NCI-H2107 (cell line): ENCODE measurements at regions not wholly inside any gene's neighbourhood (a gene's known extent, or its start where the extent isn't known, plus 50 kb on each side); places are given as distances from the start of the nearest gene placed in this dataset.
"Not testable (repeated sequence)": the region's sequence is repeated elsewhere in the genome, so short reads cannot be mapped to it uniquely, and the experiment has no call there.

Source experiments
- DNase-seq: peaks from one replicate; lab custom pipeline; 2025; lab: John Stamatoyannopoulos, UW

DNA sequence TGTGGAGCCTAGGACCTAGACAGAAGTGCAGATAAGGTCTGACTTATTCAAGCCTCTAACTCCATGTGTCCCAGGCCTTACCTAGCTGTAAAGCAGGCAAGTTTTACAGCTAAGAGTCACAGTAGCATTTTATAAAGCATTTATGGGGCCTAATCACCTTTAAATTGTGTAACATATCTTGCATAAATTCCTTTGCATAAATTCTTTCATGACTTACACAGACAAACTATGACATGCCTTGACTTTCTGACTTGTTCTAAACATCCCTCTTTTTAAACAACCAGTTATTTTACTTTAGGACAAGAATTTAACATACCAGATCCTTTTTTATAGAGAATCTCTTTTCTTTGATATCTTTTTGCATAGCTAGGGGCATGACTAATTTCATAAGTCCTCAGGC lies 1257.8 kb upstream of the NRXN1 start:
- no peak for DNase-seq

DNA sequence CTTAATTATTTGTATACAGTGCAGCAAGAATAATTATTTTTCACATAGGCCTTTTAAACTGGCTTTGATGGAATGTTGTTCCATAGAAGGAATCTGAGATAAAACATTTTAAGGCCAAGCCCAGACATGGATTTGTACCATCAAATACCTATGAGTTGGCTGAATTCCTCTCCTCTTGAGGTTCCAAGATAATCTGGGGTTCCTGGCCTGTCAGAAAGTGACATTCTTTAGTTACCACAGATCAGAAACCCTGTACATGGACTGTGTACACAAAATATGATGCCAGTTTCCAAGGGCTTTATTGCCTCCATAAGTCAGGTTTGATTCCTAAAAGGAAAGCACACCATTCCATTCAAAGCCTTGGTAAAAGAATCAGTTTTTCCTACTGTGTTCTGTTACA lies 1256.7 kb upstream of the NRXN1 start:
- DNase-seq = no peak

DNA sequence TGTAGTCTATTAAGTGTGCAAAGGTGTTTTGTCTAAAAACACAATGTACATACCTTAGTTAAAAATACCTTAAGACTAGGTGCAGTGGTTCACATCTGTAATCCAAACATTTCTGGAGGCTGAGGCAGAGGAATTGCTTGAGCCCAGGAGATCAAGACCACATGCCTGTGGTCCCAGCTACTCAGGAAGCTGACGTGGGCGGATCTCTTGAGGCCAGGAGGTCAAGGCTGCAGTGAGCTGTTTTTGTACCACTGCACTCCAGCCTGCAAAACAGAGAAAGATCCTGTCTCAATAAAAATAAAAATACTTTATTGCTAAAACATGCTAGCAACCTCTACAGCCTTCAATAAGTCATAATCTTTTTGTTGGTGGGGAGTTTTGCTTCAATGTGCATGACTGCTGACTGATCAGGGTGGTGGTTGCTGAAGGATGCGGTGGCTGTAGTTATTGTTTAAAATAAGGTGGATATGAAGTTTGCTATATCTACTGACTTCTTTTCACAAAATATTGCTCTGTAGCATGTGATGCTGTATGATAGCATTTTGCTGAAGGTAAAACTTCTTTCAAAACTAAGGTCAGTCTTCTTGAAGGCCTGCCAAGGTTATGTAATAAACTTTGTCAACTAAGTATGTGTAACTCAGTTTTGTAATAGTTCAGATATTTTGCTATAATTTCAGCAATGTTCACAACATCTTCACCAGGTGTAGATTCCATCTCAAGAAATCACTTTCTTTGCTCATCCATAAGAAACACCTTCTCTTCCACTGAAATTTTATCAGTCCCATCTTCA lies 1238.0 kb upstream of the NRXN1 start:
- no peak for DNase-seq

DNA sequence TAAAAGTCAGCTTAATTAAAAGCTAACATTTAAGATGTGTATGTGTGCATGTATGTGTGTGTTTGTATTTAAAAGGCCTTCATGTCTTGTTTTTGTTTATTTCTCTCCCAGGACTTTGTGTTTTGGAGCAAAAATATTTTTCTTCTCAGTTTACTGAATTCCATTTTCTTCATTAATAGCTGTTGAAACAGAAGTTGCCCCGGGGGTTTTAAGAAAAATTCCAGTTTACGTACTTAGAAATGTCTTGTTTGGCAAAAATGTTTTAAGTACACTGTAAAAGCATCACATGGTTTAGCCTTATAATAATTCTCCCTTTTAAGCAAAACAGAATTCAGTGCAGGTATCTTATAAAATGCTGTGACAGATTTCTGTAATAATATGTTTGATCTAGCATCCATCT lies 1233.0 kb upstream of the NRXN1 start:
- no peak for DNase-seq

DNA sequence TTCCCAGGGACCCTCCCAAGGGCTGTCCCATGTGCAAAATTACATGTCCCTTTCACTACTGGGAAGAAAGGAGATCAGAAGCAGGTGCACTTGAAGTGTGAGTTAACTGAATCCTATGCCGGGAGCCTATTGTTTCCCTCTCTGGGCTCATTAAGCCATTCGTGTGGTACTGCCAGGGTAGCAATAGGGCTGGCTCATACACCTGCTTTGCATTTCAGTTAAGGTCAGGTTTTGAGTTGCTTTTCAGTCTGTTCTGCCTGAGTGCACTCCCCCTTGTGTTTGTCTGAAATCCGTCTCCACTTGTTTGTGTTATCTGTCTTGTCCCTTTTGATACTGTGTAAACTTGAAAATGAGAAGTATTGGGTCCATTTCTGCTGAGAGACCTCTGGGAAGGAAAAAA lies 1232.6 kb upstream of the NRXN1 start:
- DNase-seq = peak; percentile 29

DNA sequence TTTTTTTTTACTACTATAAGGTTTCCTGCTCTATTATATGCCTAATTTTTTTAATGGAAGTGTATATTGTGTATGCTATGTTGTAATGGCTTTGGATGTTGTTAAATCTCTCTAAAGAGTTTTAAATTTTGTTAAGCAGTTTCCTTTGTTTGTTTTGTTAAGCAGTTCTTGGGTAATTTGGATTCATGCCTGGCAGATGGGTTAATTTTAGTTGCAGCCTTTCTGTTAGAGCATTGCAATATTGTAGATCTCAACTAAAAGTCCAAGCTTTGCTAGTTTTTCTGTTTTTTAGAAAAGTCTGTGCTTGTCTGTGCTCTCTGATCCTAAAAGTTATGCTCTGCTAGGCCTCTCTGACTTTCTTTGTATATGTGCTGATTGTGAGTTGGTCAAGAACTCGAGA lies 1229.0 kb upstream of the NRXN1 start:
- DNase-seq = no peak

DNA sequence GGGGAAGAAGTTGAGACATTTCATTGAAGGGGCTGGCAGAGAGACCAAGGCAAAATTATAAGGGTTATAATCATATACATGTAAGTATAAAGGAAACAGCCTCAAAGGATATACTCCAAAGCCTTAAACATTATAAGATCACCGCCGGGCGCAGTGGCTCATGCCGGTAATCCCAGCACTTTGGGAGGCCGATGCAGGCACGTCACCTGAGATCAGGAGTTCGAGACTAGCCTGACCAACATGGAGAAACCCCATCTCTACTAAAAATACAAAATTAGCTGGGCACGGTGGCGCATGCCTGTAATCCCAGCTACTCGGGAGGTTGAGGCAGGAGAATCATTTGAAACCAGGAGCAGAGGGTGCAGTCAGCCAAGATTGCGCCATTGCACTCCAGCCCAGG lies 1227.0 kb upstream of the NRXN1 start:
- not testable (repeated sequence) for DNase-seq

DNA sequence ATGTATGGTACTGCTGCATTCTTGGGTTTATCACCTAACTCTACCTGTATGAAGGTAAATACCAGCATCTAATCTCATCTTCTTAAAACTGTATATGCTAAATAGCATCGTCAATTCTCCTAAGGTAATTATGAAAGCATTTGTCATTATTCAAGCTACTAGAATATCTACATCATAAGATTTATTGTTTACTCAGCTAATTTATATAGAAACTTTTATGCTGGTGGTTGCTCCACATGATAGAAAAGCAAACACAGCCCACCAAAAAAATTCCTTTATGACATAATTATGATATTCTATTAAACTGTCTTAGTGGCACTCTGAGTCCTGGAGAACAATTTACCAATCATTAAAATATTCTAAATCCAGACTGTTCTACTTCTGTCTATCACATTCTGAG lies 1226.1 kb upstream of the NRXN1 start:
- no peak for DNase-seq

DNA sequence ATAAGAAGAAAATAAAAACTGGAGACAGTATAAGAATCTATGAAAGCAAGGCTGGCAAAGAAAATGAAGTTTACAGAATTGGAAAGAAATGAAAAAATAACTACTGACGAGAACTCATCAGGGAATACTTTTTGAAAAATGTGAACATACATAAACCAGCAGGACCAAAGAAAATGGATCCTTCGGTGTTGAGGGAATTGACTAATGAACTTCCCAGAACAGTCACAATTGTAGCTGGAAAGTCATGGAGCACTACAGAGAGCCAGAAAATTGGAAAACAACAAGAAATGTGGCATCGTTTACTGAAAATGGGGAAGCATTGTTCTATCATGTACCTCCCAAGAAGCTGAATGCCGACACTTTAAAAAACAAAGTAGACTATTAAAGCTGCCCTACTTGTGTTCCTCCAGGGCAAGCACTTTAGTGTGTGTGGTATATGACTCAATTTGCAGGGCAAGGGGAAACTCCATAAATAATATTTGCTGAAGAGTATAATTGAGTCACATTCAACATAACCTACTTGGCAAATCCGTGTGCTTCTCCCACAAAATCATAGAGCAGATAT lies 1221.6 kb upstream of the NRXN1 start:
- DNase-seq = no peak

DNA sequence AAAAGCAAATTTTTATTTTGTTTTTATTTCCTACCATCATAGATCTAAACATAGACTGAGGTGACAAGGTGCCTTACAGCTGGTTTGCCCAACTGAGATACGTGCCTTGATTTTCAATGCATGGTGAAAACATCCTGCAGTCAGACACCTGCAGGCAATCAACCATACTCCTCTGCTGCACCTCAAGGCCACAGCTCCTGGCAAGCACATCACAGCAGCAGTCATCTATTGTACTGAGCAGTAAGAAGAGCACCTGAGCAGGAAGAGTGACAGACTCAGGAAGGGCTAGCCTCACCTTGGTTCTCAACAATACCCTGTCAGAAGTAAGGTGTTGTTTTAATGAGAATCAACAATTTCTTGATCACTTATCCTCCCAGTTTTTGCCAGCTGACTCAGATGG lies 1206.8 kb upstream of the NRXN1 start:
- DNase-seq = no peak

DNA sequence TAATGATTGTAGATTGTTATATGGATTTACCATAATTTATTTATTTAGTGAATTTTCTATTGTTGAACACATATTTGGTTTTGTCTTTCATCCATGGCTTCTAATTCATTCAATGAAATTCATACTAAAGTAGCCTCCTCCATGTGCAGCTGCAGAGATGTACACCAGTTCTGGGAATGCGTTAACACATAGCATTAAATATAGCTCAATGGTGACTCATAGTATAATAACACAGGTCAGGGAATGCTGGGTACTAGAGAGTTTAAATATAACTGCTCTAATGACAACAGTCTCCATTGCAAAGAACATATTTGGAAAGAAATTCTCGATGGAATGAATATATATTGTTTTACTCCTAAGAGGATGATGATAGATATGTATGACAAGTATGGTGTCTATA lies 1190.2 kb upstream of the NRXN1 start:
- no peak for DNase-seq

DNA sequence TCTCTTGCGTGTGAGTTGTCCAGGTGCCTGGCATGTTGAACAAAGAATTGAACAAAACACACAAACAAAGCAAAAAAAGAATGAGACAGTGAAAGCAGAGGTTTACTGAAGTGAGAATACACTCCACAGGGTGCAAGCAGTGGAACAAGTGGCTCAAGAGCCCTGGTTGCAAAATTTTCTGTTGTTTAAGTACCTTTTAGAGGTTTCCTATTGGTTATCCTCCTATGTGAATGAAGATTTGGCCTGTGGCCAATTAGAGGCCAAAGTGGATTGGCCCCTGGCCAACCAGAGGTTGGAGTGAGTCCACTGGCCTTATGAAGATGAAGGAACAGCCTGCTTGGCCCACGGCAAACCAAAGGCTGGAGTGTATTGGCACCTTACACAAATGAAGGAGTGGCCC lies 1188.5 kb upstream of the NRXN1 start:
- DNase-seq = peak; percentile 28

DNA sequence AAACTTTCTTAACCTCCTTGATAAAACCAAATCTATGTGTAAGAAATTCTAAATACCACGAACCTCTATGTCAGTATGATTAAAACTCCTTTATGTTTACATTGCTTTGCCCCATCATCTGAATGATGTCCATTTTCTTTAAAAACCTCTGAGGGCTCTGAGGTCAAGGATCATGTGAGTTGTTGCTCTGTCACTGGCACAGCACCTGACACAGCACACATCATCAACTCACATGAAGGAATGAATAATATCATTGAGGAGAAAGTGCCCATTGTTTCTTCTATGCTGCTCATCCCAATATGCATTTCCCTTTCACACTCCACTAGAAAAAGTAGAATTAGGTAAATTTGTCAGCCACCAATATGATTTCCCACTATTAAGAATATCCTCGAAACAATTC lies 1178.7 kb upstream of the NRXN1 start:
- DNase-seq = no peak

DNA sequence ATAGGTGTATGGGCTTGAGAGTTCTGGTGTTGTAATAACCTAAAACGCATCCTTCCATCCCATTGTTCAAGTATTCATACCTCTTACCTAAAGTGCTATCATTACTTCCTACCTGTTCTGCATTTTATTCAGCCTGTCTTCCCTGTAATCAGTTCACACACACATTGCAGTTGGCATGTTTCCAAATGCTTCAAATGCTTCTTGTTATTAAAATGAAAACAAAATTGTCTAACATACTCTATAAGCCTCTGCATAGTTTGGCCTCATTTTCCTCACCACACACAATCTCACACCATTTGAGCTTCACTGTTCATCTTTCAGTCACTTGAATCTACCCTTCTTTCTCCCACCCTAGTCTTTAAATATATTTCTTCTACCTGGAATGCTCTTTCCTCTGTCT lies 1178.2 kb upstream of the NRXN1 start:
- no peak for DNase-seq

DNA sequence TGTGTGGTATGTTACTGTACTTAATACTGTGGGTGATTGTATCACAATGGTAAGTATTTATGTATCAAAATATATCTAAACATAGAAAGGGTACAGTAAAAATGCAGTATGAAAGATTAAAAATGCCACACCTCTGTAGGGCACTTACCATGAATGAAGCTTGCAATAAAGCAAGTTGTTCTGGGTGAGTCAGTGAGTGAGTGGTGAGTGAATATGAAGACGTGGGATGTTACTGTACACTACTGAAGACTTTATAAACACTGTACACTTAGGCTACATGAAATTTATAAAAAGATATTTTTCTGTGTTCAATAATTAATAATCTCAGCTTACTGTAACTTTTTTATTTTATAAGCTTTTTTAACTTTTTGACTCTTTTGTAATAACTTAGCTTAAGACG lies 1162.4 kb upstream of the NRXN1 start:
- DNase-seq = no peak

DNA sequence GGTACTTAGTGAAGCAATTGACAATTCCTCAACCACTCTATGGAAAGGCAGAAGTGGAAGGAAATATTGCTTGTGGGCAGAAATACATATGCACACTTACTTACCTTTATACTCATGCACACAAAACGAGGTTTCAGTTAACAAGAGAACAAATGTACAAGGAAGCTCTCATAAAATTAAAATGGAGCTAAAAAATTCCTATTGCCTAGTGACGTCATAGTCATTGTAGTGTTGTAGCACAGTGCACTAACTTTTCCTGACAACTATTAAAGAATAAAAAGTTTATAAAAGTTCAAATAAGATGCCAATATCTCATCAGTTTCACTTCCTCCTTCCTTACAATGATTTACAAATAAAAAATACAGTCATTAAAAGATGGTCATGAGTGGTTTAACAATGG lies 1161.9 kb upstream of the NRXN1 start:
- DNase-seq = no peak

DNA sequence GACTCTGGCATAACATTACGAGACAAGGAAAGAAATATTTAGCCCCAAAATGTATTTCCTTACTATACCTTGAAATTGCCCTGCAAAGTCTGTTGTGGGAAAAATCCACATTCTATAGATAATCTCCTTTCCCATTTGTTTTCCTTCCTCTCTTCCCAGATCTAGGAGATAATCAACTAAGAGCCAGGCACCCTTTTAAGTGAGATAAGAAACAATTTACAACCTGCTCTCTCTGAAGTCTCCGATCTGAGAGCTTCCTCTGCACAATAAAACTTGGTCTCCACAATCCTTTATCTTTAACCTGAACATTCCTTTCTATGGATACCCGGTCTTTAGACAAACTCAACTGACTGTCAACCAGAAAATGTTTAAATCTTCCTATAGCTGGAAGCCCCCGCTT lies 1160.7 kb upstream of the NRXN1 start:
- no peak for DNase-seq

DNA sequence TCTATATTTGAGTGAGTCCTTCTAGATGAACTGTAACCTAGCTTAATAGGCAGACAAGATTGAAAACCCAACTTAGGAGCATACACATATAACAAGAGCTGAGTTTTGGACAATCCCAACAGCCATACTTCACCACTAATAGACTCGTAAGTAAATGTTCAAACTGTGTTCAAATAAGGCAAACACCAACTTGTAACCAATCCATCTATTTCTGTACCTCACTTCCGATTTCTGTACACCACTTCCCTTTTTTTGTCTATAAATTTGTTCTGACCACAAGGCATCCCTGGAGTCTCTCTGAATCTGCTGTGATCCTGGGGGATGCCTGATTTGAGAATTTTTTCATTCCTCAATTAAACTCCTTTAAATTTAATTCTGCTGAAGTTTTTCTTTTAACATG lies 1149.1 kb upstream of the NRXN1 start:
- no peak for DNase-seq

DNA sequence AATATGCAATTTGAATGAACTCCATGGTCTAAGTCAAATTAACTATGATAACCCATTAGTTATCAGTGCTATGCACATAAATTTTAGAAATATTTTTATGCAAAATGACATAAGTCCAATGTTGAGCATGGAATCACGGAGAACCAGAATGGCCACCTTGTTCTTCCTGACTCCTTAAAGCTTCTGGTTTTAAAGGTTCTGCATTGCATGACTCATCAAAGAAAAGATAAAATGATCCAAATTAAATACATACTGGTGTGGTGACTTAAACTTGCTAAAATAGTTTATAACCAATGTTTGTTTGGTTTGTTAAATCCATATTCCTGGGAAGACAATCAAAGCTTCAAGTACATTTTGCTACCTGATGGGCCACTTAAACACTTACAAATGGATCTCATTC lies 1146.9 kb upstream of the NRXN1 start:
- no peak for DNase-seq

DNA sequence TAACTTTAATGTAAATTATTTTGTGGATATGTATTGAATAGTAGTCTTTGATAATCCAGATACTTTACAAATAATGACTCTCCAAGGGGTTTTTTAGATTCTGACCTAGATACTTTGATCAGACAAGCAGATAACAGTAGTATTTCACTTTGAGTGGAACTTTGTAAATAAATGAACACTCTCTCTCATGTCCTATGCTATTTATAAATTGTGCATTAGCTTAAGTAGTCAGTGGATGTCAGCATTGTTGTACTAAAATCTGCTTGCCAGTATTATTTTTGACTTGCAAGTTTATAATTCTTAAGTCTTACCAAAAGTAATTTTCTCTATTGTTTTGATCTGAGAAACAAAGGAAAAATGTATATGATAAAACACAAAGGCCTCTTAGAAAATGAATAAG lies 1113.1 kb upstream of the NRXN1 start:
- no peak for DNase-seq

DNA sequence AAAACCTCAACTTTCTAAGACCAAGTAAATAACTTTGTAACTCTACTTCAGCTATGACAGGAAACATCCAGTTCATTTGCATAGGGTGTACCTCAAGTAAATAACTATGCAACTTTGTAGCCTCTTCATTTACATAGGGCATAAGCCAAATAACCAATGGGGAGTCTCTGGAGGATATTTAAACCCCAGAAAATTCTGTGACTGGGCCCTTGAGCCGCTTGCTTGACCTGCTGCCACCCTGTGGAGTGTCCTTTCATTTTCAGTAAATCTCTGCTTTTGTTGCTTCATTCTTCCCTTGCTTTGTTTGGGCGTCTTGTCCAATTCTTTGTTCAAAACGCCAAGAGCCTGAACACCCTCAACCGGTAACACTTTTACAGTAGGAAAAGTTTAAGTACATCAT lies 1112.7 kb upstream of the NRXN1 start:
- DNase-seq = no peak

DNA sequence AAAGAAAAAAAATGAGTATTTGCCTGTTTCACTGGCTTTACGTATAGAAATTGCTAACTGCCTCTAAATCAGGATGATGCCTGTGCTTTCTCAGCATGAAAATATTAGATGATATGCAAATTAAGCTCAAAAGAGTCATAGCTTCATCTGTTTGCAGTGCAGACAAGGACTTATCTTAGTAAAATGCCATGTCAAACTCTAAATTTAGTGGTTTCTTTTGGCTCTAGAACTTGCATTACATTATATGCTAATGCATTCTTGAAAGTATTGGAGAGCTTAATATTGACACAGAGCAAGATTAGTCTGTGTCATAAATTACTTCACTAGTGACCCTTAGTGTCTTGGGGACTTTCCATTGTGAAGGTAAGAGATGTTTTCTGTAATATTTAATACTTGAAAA lies 1109.1 kb upstream of the NRXN1 start:
- no peak for DNase-seq

DNA sequence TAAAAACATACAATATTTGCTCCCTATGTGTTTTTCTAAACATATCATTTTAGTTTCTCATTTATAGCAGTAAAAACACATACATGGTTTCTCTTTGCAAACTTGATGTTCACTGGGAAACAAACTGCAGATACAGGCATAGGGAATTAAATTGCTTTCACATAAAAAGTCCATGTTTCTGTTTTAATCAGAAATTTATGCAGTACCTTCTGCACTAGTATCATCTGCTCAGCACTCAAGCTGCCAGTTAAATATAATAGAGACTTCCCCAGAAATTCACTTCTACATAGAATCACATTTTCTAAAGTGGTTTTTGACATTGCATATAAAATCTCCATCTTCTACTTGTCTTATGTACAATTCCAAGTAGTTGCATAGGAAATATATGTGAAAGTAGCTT lies 1107.3 kb upstream of the NRXN1 start:
- no peak for DNase-seq

DNA sequence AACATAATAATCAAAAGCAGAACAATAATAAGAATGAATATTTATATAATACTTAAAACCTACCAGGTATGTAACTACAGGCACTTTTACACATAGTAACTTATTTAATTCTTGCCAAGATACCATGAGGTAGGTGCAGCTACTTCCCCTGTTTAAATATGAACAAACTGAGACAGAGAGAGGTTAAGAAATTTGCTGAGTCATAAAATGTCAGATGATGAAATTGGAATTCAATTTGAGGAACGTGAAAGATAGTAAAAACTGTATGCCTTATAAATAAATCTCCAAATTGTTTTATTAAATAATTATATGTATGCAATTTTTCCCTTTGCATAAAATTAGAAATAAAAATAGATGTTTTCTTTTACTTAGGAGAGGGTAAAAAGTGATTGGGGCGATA lies 1103.3 kb upstream of the NRXN1 start:
- no peak for DNase-seq
